Muscle of arm (tissue), 1 donor: ENCODE measurements at regions not wholly inside any gene's neighbourhood (a gene's known extent, or its start where the extent isn't known, plus 50 kb on each side); places are given as distances from the start of the nearest gene placed in this dataset.
"Not testable (repeated sequence)": the region's sequence is repeated elsewhere in the genome, so short reads cannot be mapped to it uniquely, and the experiment has no call there.

Experiments used
- DNase-seq: peaks from one replicate; pipeline ENCODE4 v3.0.0-alpha.2; 2013

- no peak for DNase-seq
These were observed 327.6 kb upstream of the PCDH9 start for GRCh38 chr13:67557642-67558241.

- no peak for DNase-seq
These were observed 327.0 kb upstream of the PCDH9 start for GRCh38 chr13:67557118-67557517.

GRCh38 chr13:67554746-67555452 is 324.8 kb upstream of the PCDH9 start:
- DNase-seq, result no peak

- DNase-seq, result no peak
These were observed 324.1 kb upstream of the PCDH9 start for GRCh38 chr13:67554286-67554685.

GRCh38 chr13:67549331-67549730 is 319.2 kb upstream of the PCDH9 start:
- no peak for DNase-seq

GRCh38 chr13:67538906-67539305 is 308.8 kb upstream of the PCDH9 start:
- DNase-seq, result no peak

- DNase-seq, result no peak
These were observed 290.8 kb upstream of the PCDH9 start for GRCh38 chr13:67520886-67521285.

GRCh38 chr13:67519356-67519755 is 289.2 kb upstream of the PCDH9 start:
- DNase-seq, result no peak

- DNase-seq, result no peak
These were observed 288.6 kb upstream of the PCDH9 start for GRCh38 chr13:67518785-67519184.

GRCh38 chr13:67515895-67516294 is 285.8 kb upstream of the PCDH9 start:
- no peak for DNase-seq

GRCh38 chr13:67509018-67509417 is 278.9 kb upstream of the PCDH9 start:
- DNase-seq, result peak; percentile 1

- not testable (repeated sequence) for DNase-seq
These were observed 278.1 kb upstream of the PCDH9 start for GRCh38 chr13:67508275-67508674.

- DNase-seq, result no peak
These were observed 276.3 kb upstream of the PCDH9 start for GRCh38 chr13:67506407-67506806.

- DNase-seq, result no peak
These were observed 275.2 kb upstream of the PCDH9 start for GRCh38 chr13:67505376-67505775.

GRCh38 chr13:67498948-67499347 is 268.8 kb upstream of the PCDH9 start:
- no peak for DNase-seq

- no peak for DNase-seq
These were observed 263.7 kb upstream of the PCDH9 start for GRCh38 chr13:67493835-67494234.

- no peak for DNase-seq
These were observed 258.9 kb upstream of the PCDH9 start for GRCh38 chr13:67489016-67489415.

- DNase-seq, result no peak
These were observed 251.3 kb upstream of the PCDH9 start for GRCh38 chr13:67481445-67481844.

GRCh38 chr13:67474115-67474514 is 244.0 kb upstream of the PCDH9 start:
- no peak for DNase-seq

GRCh38 chr13:67469623-67470022 is 239.5 kb upstream of the PCDH9 start:
- no peak for DNase-seq

GRCh38 chr13:67466569-67466968 is 236.4 kb upstream of the PCDH9 start:
- DNase-seq, result no peak

- no peak for DNase-seq
These were observed 234.0 kb upstream of the PCDH9 start for GRCh38 chr13:67464154-67464553.

GRCh38 chr13:67462098-67462497 is 232.0 kb upstream of the PCDH9 start:
- DNase-seq, result no peak

- not testable (repeated sequence) for DNase-seq
These were observed 222.4 kb upstream of the PCDH9 start for GRCh38 chr13:67452526-67452925.
